ENCODE measurements at regions not wholly inside any gene's neighbourhood (a gene's known extent, or its start where the extent isn't known, plus 50 kb on each side); places are given as distances from the start of the nearest gene placed in this dataset.
A peak's percentile ranks its signal among the peaks of the same experiment; 100 is the strongest.
"Not testable (repeated sequence)": the region's sequence is repeated elsewhere in the genome, so short reads cannot be mapped to it uniquely, and the experiment has no call there.

- DNase-seq (ENCODE audit: low read depth, low spot score), result no peak
Observed at GRCh38 chr13:58889474-58889873, 1257.9 kb downstream of the PCDH17 start.

- no peak for DNase-seq (ENCODE audit: low read depth, low spot score)
Observed at GRCh38 chr13:58893396-58893795, 1261.9 kb downstream of the PCDH17 start.

GRCh38 chr13:58906329-58907007 is 1257.3 kb downstream of the DIAPH3 start:
- no peak for DNase-seq (ENCODE audit: low read depth, low spot score)

DNA sequence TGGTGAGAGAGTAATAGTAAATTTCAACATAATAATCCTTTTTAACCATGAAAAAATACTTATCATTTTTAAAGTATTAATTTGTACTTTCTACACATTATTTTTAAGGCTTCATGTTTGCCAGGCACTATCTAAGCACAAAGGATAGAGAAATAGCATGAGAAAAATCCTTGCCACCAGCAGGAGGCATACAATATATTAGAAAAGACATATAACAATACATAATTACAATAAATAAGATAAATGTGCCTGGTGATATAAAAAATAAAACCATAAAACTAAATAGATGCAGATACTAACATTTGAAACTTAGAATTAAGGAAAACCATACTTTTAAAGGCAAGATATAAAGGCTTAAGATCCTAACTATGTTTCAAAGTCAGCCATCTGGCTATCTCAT is 1256.4 kb downstream of the DIAPH3 start:
- no peak for DNase-seq (ENCODE audit: low read depth, low spot score)

DNA sequence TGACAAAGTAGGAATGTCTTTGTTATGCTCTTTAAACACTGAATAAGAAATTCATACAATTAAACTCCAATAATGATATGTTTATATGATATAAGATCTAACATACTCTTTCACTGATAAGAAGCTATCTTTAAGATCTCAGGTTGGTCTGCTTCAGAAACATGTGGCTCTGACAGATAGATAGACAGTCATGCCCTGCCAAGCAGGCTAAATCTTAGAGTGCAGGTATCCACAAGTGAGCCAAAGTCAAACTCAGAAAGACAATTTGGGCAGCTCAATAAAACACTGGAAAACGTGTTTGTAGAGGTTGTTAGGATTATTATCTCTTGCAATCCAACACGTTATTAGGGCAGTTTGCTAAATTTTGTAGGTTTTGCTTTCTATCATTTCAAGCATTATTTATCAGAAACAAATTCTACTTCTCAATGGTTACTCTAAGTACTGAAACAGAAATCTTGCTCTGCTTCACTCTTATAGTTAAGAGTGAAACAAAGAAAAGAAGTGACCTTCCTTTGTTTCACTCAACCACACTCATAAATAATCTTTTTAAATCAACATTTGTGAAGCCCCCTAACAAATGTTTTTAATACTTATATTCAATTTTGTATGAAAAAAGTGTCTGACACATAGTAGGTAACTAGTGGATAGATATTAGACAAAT is 1255.6 kb downstream of the DIAPH3 start:
- no peak for DNase-seq (ENCODE audit: low read depth, low spot score)

DNA sequence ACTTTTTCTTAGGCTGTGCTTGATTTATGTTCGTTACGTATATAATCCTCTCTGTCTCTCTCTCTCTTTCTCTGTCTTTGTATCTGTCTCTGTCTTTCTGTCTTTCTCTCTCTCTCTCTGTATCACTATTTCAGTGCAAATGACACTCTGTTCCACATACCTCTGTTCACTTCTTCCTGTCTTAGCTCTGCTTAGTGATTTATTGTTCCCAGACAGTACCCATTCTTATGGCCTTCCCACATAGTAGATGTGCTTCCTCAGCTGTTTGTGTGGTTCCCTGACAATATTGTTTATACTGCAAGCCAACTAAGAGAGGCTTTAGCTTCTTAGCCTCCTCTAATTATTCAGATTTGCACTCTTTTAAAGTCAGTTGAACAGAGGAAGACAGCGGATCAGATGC is 1244.2 kb downstream of the DIAPH3 start:
- no peak for DNase-seq (ENCODE audit: low read depth, low spot score)

DNA sequence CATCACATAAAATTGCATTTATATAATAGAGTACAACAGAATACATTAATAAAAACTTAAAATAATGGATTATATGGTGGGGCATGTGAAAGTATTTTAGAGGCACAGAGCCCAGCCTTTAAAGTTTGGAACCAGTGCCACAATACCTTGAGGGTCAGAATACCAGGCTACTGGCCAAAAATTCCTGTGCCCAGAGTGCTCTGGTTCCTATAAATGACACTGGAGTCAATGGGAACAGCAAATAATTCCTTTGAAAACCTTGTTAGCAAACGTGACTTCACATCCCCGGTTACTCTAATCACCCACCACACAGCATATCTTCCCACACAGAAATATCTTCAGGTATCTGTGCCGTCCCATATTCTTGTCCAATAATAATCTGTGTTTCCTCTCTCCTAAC is 1242.6 kb downstream of the DIAPH3 start:
- no peak for DNase-seq (ENCODE audit: low read depth, low spot score)

GRCh38 chr13:58926858-58927257 is 1236.9 kb downstream of the DIAPH3 start:
- DNase-seq (ENCODE audit: low read depth, low spot score), result no peak

GRCh38 chr13:58933475-58933874 is 1230.3 kb downstream of the DIAPH3 start:
- no peak for DNase-seq (ENCODE audit: low read depth, low spot score)

- DNase-seq (ENCODE audit: low read depth, low spot score), result no peak
Observed at GRCh38 chr13:58935689-58936088, 1228.0 kb downstream of the DIAPH3 start.

DNA sequence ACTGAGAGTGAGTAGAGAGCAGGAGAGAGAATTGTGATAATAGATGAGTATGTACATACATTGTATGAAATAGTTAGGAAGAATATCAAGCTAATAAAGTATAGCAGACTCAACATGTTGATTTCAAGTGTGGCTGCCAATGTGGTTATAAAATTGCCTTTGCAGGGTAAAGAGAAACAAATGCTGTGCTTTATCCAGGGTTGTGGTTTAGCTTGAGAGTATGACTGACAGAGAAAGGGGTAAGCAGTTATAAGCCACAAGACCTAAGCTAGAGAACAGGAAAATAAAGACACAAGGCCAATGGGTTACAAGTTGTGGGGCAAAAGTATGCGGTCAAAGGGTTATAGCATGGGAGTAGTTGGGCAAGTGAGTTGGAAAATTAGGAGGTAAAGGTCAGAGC is 1217.5 kb downstream of the DIAPH3 start:
- no peak for DNase-seq (ENCODE audit: low read depth, low spot score)

DNA sequence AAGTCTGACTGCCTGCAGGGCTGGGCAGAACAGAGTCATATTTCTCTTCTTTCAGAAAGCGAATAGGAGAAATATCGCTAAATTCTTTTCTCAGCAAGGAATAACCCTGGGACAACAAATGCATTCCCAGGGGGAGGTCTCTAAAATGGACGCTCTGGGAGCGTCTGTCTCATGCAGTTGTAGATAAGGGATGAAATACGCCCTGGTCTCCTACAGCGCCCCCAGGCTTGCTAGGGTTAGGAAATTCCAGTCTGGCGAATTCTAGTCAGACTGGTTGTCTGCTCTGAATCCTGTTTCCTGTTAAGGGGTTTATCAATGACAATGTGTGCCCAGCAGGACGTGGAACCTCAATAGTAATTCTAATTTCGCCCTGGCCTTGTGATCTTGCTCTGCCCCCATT is 1214.1 kb downstream of the DIAPH3 start:
- DNase-seq (ENCODE audit: low read depth, low spot score), result no peak

GRCh38 chr13:58950911-58951310 is 1212.8 kb downstream of the DIAPH3 start:
- no peak for DNase-seq (ENCODE audit: low read depth, low spot score)

- no peak for DNase-seq (ENCODE audit: low read depth, low spot score)
Observed at GRCh38 chr13:58953638-58954037, 1210.1 kb downstream of the DIAPH3 start.

- no peak for DNase-seq (ENCODE audit: low read depth, low spot score)
Observed at GRCh38 chr13:58955546-58956385, 1208.0 kb downstream of the DIAPH3 start.

DNA sequence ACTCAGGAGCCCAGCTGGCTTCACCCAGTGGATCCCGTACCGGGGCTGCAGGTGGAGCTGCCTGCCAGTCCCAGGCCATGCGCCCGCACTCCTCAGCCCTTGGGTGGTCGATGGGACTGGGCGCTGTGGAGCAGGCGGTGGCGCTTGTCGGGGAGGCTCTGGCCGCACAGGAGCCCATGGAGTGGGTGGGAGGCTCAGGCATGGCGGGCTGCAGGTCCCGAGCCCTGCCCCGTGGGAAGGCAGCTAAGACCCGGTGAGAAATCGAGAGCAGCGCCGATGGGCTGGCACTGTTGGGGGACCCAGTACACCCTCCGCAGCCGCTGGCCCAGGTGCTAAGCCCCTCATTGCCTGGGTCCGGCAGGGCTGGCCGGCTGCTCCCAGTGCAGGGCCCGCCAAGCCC is 1205.6 kb downstream of the DIAPH3 start:
- DNase-seq (ENCODE audit: low read depth, low spot score), result not testable (repeated sequence)

GRCh38 chr13:58960888-58961287 is 1202.8 kb downstream of the DIAPH3 start:
- DNase-seq (ENCODE audit: low read depth, low spot score), result peak; percentile 2

DNA sequence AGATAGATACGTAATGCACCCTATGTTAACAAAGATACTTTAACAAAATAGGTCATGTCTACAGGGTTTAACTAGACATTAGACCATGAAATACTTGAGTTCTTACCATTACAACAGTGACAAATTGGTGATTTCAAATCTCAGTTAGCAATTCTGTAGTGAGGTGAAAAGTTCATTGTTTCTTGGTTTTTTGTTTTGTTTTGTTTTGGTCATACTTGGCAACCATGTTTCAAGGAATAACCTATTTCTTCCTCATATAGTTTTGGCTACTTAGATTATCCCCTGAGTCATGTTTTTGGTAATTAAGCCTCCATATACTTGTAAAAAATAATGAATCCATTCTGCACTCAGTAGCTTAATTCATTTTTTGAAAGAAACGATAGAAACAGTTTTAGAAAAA is 1200.4 kb downstream of the DIAPH3 start:
- no peak for DNase-seq (ENCODE audit: low read depth, low spot score)

GRCh38 chr13:58964048-58964447 is 1199.7 kb downstream of the DIAPH3 start:
- no peak for DNase-seq (ENCODE audit: low read depth, low spot score)

GRCh38 chr13:58977085-58977484 is 1186.6 kb downstream of the DIAPH3 start:
- no peak for DNase-seq (ENCODE audit: low read depth, low spot score)

DNA sequence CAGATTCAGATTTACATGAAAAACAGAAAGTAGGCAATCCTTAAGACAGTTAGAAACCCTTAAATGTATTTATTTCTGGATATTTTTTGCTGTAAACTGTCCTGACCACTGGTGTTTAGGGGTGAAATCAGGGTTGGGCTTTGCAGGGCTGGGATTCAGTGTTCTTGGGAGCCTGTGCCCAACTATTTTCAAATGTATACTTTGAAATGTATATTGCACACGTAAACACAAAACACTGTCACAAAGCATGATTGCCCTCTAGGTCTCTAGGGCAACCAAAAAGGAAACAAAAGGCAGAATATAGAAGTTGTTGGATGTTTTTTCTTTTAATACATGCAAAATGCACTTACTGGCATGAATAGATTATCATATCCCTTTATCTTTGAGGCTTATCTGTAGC is 1185.4 kb downstream of the DIAPH3 start:
- no peak for DNase-seq (ENCODE audit: low read depth, low spot score)

DNA sequence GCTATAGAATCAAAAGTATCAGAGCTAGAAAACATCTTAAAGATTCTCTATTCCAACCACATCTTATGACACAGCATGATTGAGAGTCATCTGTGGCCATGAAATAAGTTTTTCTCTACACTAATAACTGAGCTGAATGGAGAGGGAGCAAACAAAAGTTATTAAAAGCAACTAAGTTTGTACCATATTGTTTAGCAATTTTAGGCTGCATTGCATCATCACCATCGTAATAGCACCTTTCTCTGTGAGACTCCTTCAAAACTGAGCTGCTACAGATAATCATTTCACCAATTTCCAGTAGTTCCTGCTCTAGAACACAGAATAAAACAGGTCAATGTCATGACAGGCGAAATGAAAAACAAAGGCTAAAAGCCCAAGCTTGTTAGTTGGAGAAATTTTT is 1183.9 kb downstream of the DIAPH3 start:
- no peak for DNase-seq (ENCODE audit: low read depth, low spot score)

GRCh38 chr13:58985845-58986244 is 1177.9 kb downstream of the DIAPH3 start:
- DNase-seq (ENCODE audit: low read depth, low spot score), result no peak

Data from smooth muscle cell of the brain vasculature (primary cell).